GM12874 (cell line): ENCODE measurements at regions not wholly inside any gene's neighbourhood (a gene's known extent, or its start where the extent isn't known, plus 50 kb on each side); places are given as distances from the start of the nearest gene placed in this dataset.

Source experiments
- TF ChIP-seq, protein P1 (sequence below): IDR thresholded peaks from 2 replicates; pipeline ENCODE4 v1.5.1; 2011; ENCODE audit warnings: low read depth, mild to moderate bottlenecking, control low read depth, low read length, moderate library complexity; ENCODE audit not compliant: insufficient read depth

- TF ChIP-seq, protein P1, sequence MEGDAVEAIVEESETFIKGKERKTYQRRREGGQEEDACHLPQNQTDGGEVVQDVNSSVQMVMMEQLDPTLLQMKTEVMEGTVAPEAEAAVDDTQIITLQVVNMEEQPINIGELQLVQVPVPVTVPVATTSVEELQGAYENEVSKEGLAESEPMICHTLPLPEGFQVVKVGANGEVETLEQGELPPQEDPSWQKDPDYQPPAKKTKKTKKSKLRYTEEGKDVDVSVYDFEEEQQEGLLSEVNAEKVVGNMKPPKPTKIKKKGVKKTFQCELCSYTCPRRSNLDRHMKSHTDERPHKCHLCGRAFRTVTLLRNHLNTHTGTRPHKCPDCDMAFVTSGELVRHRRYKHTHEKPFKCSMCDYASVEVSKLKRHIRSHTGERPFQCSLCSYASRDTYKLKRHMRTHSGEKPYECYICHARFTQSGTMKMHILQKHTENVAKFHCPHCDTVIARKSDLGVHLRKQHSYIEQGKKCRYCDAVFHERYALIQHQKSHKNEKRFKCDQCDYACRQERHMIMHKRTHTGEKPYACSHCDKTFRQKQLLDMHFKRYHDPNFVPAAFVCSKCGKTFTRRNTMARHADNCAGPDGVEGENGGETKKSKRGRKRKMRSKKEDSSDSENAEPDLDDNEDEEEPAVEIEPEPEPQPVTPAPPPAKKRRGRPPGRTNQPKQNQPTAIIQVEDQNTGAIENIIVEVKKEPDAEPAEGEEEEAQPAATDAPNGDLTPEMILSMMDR: no peak
Observed at GRCh38 chr6:9745966-9746365, 668.9 kb downstream of the TFAP2A start.

DNA sequence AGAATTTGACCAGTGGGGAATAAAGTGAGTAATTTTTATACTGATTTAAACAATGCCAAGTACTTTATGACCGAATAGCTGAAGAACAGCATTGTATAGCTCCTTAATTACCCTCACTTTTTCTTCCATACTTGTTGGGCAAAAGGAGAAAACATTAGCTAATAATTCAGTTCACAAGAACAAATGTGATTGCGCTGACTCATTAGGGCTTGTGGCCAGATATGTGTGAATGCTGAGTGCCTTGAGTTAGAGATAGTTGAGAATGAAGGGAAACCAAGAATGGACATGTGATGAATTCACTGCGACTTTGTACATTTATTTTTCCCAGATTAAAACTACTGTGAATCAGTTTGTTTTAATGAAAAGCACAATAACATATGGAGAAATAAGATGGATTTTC, 669.4 kb downstream of the TFAP2A start:
- TF ChIP-seq, protein P1: no peak

DNA sequence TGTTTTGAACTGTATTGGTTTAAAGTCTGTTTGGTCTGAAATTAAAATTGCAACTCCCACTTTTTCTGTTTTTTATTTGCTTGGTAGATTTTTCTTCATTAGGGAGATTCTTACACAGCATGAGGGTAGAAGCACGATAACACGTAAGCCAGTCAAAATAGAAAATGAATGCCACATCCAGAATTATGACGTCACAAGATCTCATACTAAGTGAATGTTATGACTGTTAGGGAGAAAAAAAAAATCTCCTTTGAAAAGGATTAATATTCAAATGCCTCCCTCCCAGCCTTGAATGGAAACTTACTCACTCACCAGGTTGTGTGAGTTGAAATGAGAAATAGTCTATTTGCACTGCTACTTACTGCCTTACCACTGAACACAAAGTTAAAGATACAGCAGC, 670.8 kb downstream of the TFAP2A start:
- TF ChIP-seq, protein P1: no peak

DNA sequence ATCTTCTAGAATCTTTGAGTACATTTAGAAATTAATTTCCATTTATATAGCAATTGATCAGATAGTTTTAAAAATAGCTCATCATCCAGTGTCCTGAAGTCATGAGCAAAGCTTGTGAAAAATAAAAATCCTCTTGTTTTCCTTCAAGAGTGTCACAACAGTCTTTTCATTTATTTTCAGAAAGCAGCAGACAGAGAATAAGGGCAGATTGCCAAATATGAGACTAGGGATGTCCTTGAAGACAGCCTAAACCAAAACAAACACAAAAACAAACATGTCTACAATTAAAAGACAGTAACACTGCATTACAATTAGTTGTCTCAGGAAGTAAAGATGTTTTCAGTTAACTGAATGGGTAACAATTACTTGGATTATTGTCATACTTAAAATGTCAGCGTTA, 682.8 kb downstream of the TFAP2A start:
- TF ChIP-seq, protein P1: no peak

DNA sequence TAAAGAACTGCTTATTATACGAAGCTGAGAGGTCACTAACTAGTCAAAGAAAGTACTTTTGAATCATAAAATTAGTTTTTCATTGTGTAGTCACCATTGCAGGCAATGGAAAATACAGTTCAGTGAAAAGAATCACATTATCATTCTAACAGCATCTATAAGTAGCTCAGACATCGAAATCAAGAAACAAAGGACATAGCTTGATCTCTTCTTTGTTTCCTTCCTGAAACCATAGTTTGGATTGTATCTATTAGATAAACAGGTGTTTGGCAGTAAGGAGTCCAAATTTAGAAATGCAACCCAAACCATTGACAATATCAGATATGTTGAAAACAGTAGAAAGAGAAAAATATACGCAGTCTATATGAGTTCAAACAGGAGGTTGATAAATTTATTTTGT, 697.3 kb downstream of the TFAP2A start:
- TF ChIP-seq, protein P1: no peak

GRCh38 chr6:9711365-9711764, 703.5 kb downstream of the TFAP2A start:
- TF ChIP-seq, protein P1: no peak

DNA sequence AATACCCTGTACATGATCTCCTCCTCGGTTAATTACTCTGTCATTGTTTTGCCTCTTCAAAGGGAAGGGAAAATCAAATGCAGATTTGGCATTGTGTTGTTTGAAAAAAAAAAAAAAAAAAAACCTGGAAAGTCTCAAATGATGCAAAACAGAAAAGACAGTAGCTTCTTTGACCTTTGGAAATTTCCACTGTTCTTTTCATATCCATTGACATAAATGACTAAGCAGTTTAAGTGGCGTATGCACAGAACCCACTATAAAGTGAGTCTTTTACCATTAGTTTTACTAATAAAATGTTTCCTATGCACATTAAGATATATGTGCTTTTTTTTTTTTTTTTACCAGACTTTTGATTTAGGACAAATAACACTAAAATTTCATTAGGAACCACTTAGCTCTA, 704.3 kb downstream of the TFAP2A start:
- TF ChIP-seq, protein P1: no peak

GRCh38 chr6:9708600-9708999, 706.3 kb downstream of the TFAP2A start:
- TF ChIP-seq, protein P1: no peak
